AG09309 (cell line): ENCODE measurements at regions not wholly inside any gene's neighbourhood (a gene's known extent, or its start where the extent isn't known, plus 50 kb on each side); places are given as distances from the start of the nearest gene placed in this dataset.

ENCODE experiments used
- DNase-seq: peaks from one replicate; pipeline ENCODE4 v3.0.0-alpha.2; 2010; ENCODE audit warnings: low read depth
- H3K4me3 ChIP-seq: 2 replicates; pipeline ENCODE4 v1.5.1; 2011; ENCODE audit warnings: mild to moderate bottlenecking, low read depth, low read length, moderate library complexity; ENCODE audit not compliant: control insufficient read depth
- CTCF ChIP-seq: IDR thresholded peaks from 2 replicates; pipeline ENCODE4 v1.5.1; 2011; ENCODE audit warnings: mild to moderate bottlenecking, low read depth, low read length, inconsistent platforms; ENCODE audit not compliant: insufficient read depth, control insufficient read depth; ENCODE audit errors: missing control alignments

- no peak overlapping the region for H3K4me3 ChIP-seq
- no peak for DNase-seq
- TF ChIP-seq CTCF, result no peak
These were observed 123.7 kb upstream of the KIF26B start for GRCh38 chr1:245031041-245031440.

- DNase-seq, result no peak
- H3K4me3 ChIP-seq, result no peak overlapping the region
- TF ChIP-seq CTCF, result no peak
These were observed 128.5 kb upstream of the KIF26B start for GRCh38 chr1:245026247-245026646.

GRCh38 chr1:245025525-245025924 is 129.3 kb upstream of the KIF26B start:
- TF ChIP-seq CTCF, result no peak
- no peak overlapping the region for H3K4me3 ChIP-seq

GRCh38 chr1:245023222-245023621 is 131.6 kb upstream of the KIF26B start:
- TF ChIP-seq CTCF, result no peak
- H3K4me3 ChIP-seq, result no peak overlapping the region
- no peak for DNase-seq

More at GRCh38 chr1:245025525-245025924, 129.3 kb upstream of the KIF26B start:
- no peak for DNase-seq

GRCh38 chr1:245019910-245020486 is 134.8 kb upstream of the KIF26B start:
- DNase-seq, result no peak
- H3K4me3 ChIP-seq, result no peak overlapping the region
- no peak for TF ChIP-seq CTCF

GRCh38 chr1:245016700-245017099 is 138.1 kb upstream of the KIF26B start:
- H3K4me3 ChIP-seq, result no peak overlapping the region
- no peak for TF ChIP-seq CTCF
- DNase-seq, result no peak

GRCh38 chr1:245015031-245015430 is 139.8 kb upstream of the KIF26B start:
- no peak for TF ChIP-seq CTCF
- DNase-seq, result no peak
- H3K4me3 ChIP-seq, result no peak overlapping the region
